HCT116 (cell line): ENCODE measurements at regions not wholly inside any gene's neighbourhood (a gene's known extent, or its start where the extent isn't known, plus 50 kb on each side); places are given as distances from the start of the nearest gene placed in this dataset.

Experiments
- ATAC-seq: fragments of 200-7000 bp; cut with Tn5 transposase; 2 replicates; pipeline ENCODE4 v1.9.1; 2020; ENCODE audit warnings: mild to moderate bottlenecking, moderate library complexity
- BruUV-seq: library from RNA; stranded (reverse); fragments of 400-500 nt; replicated peaks from 2 replicates; lab custom pipeline; 2021; lab: Mats Ljungman, UMichigan
- CTCF ChIA-PET: fragments of 300-600 bp; sonication (Branson Sonifier 250); formaldehyde crosslinking; loops from one replicate; lab custom pipeline; 2021; ENCODE audit warnings: antibody characterized with exemption; lab: Charles Lee
- POLR2A ChIA-PET: fragments of 300-600, 350-600 bp; sonication (Branson Sonifier 250); formaldehyde crosslinking; loops from one replicate; lab custom pipeline; 2021; ENCODE audit warnings: antibody characterized with exemption; lab: Charles Lee
- RAD21 ChIA-PET, 2 experiments: fragments of 300-600 bp; sonication (Branson Sonifier 250); formaldehyde crosslinking; loops; one replicate each; lab custom pipeline; 2023; ENCODE audit warnings: low total read pairs in 2 of 2; ENCODE audit not compliant: uncharacterized antibody in 2 of 2, unreplicated experiment in 2 of 2, low non-redundant PET in 1 of 2; lab: Charles Lee
- DNase-seq: peaks from one replicate; pipeline ENCODE4 v3.0.0-alpha.2; 2010; ENCODE audit warnings: low read depth, low spot score
- H2AFZ ChIP-seq: fragments of 200-600 bp; shearing (Covaris generic), sonication (generic); 2 replicates; pipeline ENCODE4 v1.6.1; 2017; ENCODE audit warnings: low read depth, mixed run types, mixed read lengths, antibody characterized with exemption, low read length; ENCODE audit not compliant: poor library complexity, severe bottlenecking
- H3K27ac ChIP-seq: 2 replicates; pipeline ENCODE4 v1.5.1; 2012; ENCODE audit warnings: low read depth, low read length
- H3K27me3 ChIP-seq: fragments of 200-600 bp; sonication (generic); 2 replicates; pipeline ENCODE4 v1.6.1; 2016; ENCODE audit warnings: mixed run types, low read length, mixed read lengths; ENCODE audit not compliant: insufficient read depth
- H3K36me3 ChIP-seq, 2 experiments: fragments of 200-500 bp in 1 of 2; fragments of 200-600 bp in 1 of 2; sonication (Bioruptor generic) in 1 of 2; sonication (generic) in 1 of 2; 2 replicates each; pipeline versions ENCODE4 v1.5.1 to v1.6.1; 2014 to 2016; ENCODE audit warnings: low read length in 2 of 2, inconsistent platforms in 1 of 2, mixed read lengths in 1 of 2, mixed run types in 1 of 2; ENCODE audit not compliant: insufficient read depth in 2 of 2, control insufficient read depth in 1 of 2
- H3K4me1 ChIP-seq, 2 experiments: fragments of 200-600 bp in 1 of 2; sonication (generic) in 1 of 2; 2 replicates each; pipeline versions ENCODE4 v1.5.1 to v1.6.1; 2012 to 2017; ENCODE audit warnings: low read length in 2 of 2, inconsistent platforms in 1 of 2, mild to moderate bottlenecking in 1 of 2, mixed read lengths in 1 of 2, mixed run types in 1 of 2, moderate library complexity in 1 of 2; ENCODE audit not compliant: insufficient read depth in 2 of 2, control insufficient read depth in 1 of 2
- H3K4me2 ChIP-seq: fragments of 200-600 bp; sonication (generic); 2 replicates; pipeline ENCODE4 v1.6.1; 2017; ENCODE audit warnings: mixed run types, low read length, mixed read lengths
- H3K4me3 ChIP-seq, 2 experiments: fragments of 200-600 bp in 1 of 2; sonication (generic) in 1 of 2; replicated peaks in 1 of 2; 2 replicates each; pipeline ENCODE4 v1.5.1; 2011 to 2016; ENCODE audit warnings: low read length in 2 of 2, control low read depth in 1 of 2, low read depth in 1 of 2, mild to moderate bottlenecking in 1 of 2, mixed read lengths in 1 of 2, mixed run types in 1 of 2
- H3K79me2 ChIP-seq: fragments of 200-600 bp; sonication (generic); 2 replicates; pipeline ENCODE4 v1.6.1; 2017; ENCODE audit warnings: mild to moderate bottlenecking, mixed run types, low read length, moderate library complexity, mixed read lengths; ENCODE audit not compliant: insufficient read depth
- H3K9ac ChIP-seq: fragments of 200-600 bp; sonication (generic); 2 replicates; pipeline ENCODE4 v1.6.1; 2016; ENCODE audit warnings: low read length, mixed read lengths
- H3K9me2 ChIP-seq: fragments of 200-600 bp; sonication (generic), shearing (Covaris generic); 2 replicates; pipeline ENCODE4 v1.6.1; 2017; ENCODE audit warnings: mixed run types, mild to moderate bottlenecking, moderate library complexity; ENCODE audit not compliant: insufficient read depth
- H3K9me3 ChIP-seq, 2 experiments: fragments of 200-500 bp in 1 of 2; fragments of 200-600 bp in 1 of 2; sonication (Bioruptor generic) in 1 of 2; sonication (generic) in 1 of 2; 2 replicates each; pipeline ENCODE4 v1.6.1; 2014 to 2017; ENCODE audit warnings: low read length in 2 of 2, mixed read lengths in 2 of 2, inconsistent platforms in 1 of 2, low read depth in 1 of 2, mild to moderate bottlenecking in 1 of 2, mixed run types in 1 of 2, moderate library complexity in 1 of 2; ENCODE audit not compliant: control insufficient read depth in 1 of 2, insufficient read depth in 1 of 2
- H4K20me1 ChIP-seq: fragments of 200-600 bp; sonication (generic), shearing (Covaris generic); 2 replicates; pipeline ENCODE4 v1.6.1; 2017; ENCODE audit warnings: mixed run types, mild to moderate bottlenecking, moderate library complexity; ENCODE audit not compliant: insufficient read depth
- ELF1 ChIP-seq: IDR thresholded peaks from 2 replicates; pipeline ENCODE4 v1.6.1; 2012; ENCODE audit warnings: low read depth, borderline replicate concordance
- EZH2 ChIP-seq: fragments of 200-600 bp; sonication (generic); IDR thresholded peaks from 2 replicates; pipeline ENCODE4 v1.6.1; 2017; ENCODE audit warnings: antibody characterized with exemption, mixed run types
- FOSL1 ChIP-seq: IDR thresholded peaks from 2 replicates; pipeline ENCODE4 v1.6.1; 2012; ENCODE audit warnings: low read depth
- JUND ChIP-seq: IDR thresholded peaks from 2 replicates; pipeline ENCODE4 v1.6.1; 2012
- SP1 ChIP-seq: IDR thresholded peaks from 2 replicates; pipeline ENCODE4 v1.6.1; 2012; ENCODE audit warnings: low read depth
- YY1 ChIP-seq: IDR thresholded peaks from 2 replicates; pipeline ENCODE4 v1.6.1; 2011; ENCODE audit warnings: low read length, low read depth, moderate library complexity, mild to moderate bottlenecking; ENCODE audit not compliant: insufficient replicate concordance; ENCODE audit errors: extremely low read depth
- ZFX ChIP-seq: fragments of 450-650 bp; IDR thresholded peaks from 2 replicates; pipeline ENCODE4 v1.6.1; 2017
- ZNF274 ChIP-seq: fragments of 200-500 bp; sonication (Bioruptor generic); IDR thresholded peaks from 2 replicates; pipeline ENCODE4 v1.6.1; 2014; ENCODE audit warnings: mild to moderate bottlenecking, low read depth, low read length, inconsistent platforms
- intact Hi-C: fragments of 100-400 bp; cut with micrococcal nuclease; formaldehyde crosslinking; loops from 2 replicates; pipeline ENCODE4 v1.10.0; 2022
- TF ChIP-seq, protein P1 (sequence below): IDR thresholded peaks from 2 replicates; pipeline ENCODE4 v1.6.1; 2012
- TF ChIP-seq, protein P2 (sequence below): IDR thresholded peaks from 2 replicates; pipeline ENCODE4 v1.6.1; 2011; ENCODE audit warnings: mild to moderate bottlenecking, low read length, moderate library complexity; ENCODE audit not compliant: insufficient replicate concordance; ENCODE audit errors: extremely low read depth
- TF ChIP-seq, protein P3 (sequence below), 3 experiments: fragments of 200-600 bp in 1 of 3; sonication (generic) in 1 of 3; IDR thresholded peaks in 2 of 3; conservative IDR thresholded peaks in 1 of 3; 2 replicates each; pipeline ENCODE4 v1.5.1; 2012 to 2017; ENCODE audit warnings: low read depth in 2 of 3, low read length in 2 of 3, antibody characterized with exemption in 1 of 3, borderline replicate concordance in 1 of 3, control low read depth in 1 of 3, mild to moderate bottlenecking in 1 of 3, mixed read lengths in 1 of 3, mixed run types in 1 of 3, moderate library complexity in 1 of 3; ENCODE audit not compliant: insufficient read depth in 1 of 3
- TF ChIP-seq, protein P4 (sequence below): IDR thresholded peaks from 2 replicates; pipeline ENCODE4 v1.6.1; 2012; ENCODE audit warnings: low read depth

DNA sequence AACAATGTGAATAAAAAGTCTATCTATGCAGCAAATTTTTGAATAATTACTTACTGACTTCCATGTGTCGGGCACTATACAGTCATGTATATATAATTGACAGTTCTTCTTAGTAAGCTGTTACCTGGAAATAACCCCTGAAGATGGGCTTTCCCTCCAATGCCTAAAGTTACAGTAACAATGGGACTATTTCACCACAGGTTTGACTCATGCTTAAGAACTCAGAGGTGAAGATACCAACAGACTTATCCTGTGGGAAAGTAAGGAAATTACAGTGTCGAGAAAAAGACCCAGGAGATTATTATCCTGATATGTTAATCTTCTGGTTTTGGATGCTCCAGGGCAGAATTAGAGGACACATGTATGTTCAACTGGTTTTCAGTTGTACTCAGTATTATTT, 601.5 kb upstream of the SOX9 start:
- intact Hi-C loops = no loop called here
- Histone ChIP-seq H3K79me2 (no peaks in the 10 kb centered on the region), H3K9ac (no peak overlapping the region), H4K20me1 (no peaks in the 10 kb centered on the region), H3K4me2 (no peak overlapping the region), H2AFZ (no peak overlapping the region), H3K27me3 (no peaks in the 10 kb centered on the region), H3K36me3 (no peaks in the 10 kb centered on the region), H3K27ac (no peak overlapping the region), H3K9me3 (no peaks in the 10 kb centered on the region), H3K4me1 (no peaks in the 10 kb centered on the region), H3K4me3 (no peak overlapping the region), H3K9me2 (no peaks in the 10 kb centered on the region)
- no TSS peak for BruUV-seq
- ChIA-PET POLR2A (no interaction called here), CTCF (no interaction called here), RAD21 (no interaction called here)
- TF ChIP-seq, protein P1, sequence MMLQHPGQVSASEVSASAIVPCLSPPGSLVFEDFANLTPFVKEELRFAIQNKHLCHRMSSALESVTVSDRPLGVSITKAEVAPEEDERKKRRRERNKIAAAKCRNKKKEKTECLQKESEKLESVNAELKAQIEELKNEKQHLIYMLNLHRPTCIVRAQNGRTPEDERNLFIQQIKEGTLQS = no peak
- TF ChIP-seq SP1 (no peak), ELF1 (no peak), JUND (no peak)
- TF ChIP-seq, protein P2, sequence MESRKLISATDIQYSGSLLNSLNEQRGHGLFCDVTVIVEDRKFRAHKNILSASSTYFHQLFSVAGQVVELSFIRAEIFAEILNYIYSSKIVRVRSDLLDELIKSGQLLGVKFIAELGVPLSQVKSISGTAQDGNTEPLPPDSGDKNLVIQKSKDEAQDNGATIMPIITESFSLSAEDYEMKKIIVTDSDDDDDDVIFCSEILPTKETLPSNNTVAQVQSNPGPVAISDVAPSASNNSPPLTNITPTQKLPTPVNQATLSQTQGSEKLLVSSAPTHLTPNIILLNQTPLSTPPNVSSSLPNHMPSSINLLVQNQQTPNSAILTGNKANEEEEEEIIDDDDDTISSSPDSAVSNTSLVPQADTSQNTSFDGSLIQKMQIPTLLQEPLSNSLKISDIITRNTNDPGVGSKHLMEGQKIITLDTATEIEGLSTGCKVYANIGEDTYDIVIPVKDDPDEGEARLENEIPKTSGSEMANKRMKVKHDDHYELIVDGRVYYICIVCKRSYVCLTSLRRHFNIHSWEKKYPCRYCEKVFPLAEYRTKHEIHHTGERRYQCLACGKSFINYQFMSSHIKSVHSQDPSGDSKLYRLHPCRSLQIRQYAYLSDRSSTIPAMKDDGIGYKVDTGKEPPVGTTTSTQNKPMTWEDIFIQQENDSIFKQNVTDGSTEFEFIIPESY = no peak
- DNase-seq = no peak
- ATAC-seq = no peak

- H3K4me1 ChIP-seq = no peaks in the 10 kb centered on the region
- no peak for ATAC-seq
- no peak for DNase-seq
- H3K9me2 ChIP-seq = no peaks in the 10 kb centered on the region
- no peaks in the 10 kb centered on the region for H3K36me3 ChIP-seq
- no peaks in the 10 kb centered on the region for H3K79me2 ChIP-seq
- H3K4me3 ChIP-seq = no peak overlapping the region
- H3K9ac ChIP-seq = no peak overlapping the region
- intact Hi-C loops = no loop called here
- H2AFZ ChIP-seq = no peak overlapping the region
- H4K20me1 ChIP-seq = no peaks in the 10 kb centered on the region
- POLR2A ChIA-PET = no interaction called here
- no TSS peak for BruUV-seq
- CTCF ChIA-PET = no interaction called here
- no peaks in the 10 kb centered on the region for H3K9me3 ChIP-seq
- no peak overlapping the region for H3K4me2 ChIP-seq
- H3K27ac ChIP-seq = no peak overlapping the region
- RAD21 ChIA-PET = no interaction called here
- no peaks in the 10 kb centered on the region for H3K27me3 ChIP-seq
- TF ChIP-seq ZNF274 (no peak), FOSL1 (no peak), ZFX (no peak), EZH2 (no peak), SP1 (no peak), YY1 (no peak)
- TF ChIP-seq, protein P1 = no peak
- TF ChIP-seq, protein P3, sequence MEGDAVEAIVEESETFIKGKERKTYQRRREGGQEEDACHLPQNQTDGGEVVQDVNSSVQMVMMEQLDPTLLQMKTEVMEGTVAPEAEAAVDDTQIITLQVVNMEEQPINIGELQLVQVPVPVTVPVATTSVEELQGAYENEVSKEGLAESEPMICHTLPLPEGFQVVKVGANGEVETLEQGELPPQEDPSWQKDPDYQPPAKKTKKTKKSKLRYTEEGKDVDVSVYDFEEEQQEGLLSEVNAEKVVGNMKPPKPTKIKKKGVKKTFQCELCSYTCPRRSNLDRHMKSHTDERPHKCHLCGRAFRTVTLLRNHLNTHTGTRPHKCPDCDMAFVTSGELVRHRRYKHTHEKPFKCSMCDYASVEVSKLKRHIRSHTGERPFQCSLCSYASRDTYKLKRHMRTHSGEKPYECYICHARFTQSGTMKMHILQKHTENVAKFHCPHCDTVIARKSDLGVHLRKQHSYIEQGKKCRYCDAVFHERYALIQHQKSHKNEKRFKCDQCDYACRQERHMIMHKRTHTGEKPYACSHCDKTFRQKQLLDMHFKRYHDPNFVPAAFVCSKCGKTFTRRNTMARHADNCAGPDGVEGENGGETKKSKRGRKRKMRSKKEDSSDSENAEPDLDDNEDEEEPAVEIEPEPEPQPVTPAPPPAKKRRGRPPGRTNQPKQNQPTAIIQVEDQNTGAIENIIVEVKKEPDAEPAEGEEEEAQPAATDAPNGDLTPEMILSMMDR (IDR thresholded peaks at IDR 0.05 in 2 of 3, conservative IDR thresholded peaks at IDR 0.05 in 1 of 3; ENCODE audit: borderline replicate concordance in 1 of 3, insufficient read depth in 1 of 3, low read depth in 2 of 3, low read length in 2 of 3) = no peak
- TF ChIP-seq, protein P4, sequence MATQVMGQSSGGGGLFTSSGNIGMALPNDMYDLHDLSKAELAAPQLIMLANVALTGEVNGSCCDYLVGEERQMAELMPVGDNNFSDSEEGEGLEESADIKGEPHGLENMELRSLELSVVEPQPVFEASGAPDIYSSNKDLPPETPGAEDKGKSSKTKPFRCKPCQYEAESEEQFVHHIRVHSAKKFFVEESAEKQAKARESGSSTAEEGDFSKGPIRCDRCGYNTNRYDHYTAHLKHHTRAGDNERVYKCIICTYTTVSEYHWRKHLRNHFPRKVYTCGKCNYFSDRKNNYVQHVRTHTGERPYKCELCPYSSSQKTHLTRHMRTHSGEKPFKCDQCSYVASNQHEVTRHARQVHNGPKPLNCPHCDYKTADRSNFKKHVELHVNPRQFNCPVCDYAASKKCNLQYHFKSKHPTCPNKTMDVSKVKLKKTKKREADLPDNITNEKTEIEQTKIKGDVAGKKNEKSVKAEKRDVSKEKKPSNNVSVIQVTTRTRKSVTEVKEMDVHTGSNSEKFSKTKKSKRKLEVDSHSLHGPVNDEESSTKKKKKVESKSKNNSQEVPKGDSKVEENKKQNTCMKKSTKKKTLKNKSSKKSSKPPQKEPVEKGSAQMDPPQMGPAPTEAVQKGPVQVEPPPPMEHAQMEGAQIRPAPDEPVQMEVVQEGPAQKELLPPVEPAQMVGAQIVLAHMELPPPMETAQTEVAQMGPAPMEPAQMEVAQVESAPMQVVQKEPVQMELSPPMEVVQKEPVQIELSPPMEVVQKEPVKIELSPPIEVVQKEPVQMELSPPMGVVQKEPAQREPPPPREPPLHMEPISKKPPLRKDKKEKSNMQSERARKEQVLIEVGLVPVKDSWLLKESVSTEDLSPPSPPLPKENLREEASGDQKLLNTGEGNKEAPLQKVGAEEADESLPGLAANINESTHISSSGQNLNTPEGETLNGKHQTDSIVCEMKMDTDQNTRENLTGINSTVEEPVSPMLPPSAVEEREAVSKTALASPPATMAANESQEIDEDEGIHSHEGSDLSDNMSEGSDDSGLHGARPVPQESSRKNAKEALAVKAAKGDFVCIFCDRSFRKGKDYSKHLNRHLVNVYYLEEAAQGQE = no peak
Observed at GRCh38 chr17:71521724-71522123, 599.1 kb upstream of the SOX9 start.
